ENCODE measurements at regions not wholly inside any gene's neighbourhood (a gene's known extent, or its start where the extent isn't known, plus 50 kb on each side); places are given as distances from the start of the nearest gene placed in this dataset.

- in situ Hi-C loops (cut with HindIII; ENCODE audit: low pct_unique_long_range_greater_than_20kb, low sequenced_read_pairs) = no loop called here
- intact Hi-C loops (cut with micrococcal nuclease; ENCODE audit: unreplicated experiment) = no loop called here
- H3K9me3 ChIP-seq (ENCODE audit: control insufficient read depth, insufficient read depth, low read depth, low read length) = no peaks in the 10 kb centered on the region
- H3K4me3 ChIP-seq (ENCODE audit: low read depth in 2 of 2, low read length in 2 of 2) = no peak overlapping the region
- H3K27ac ChIP-seq (ENCODE audit: low read length) = no peak overlapping the region
- H3K36me3 ChIP-seq (ENCODE audit: control insufficient read depth, insufficient read depth, low read length) = no peaks in the 10 kb centered on the region
- no peak for ATAC-seq
- TF ChIP-seq POLR2AphosphoS5 (IDR thresholded peaks at IDR 0.05; ENCODE audit: low read depth, low read length) (no peak), REST (IDR thresholded peaks at IDR 0.05; ENCODE audit: insufficient read depth in 1 of 2, low read depth in 2 of 2, low read length in 1 of 2) (no peak), TCF7L2 (IDR thresholded peaks at IDR 0.05; ENCODE audit: low read depth, low read length) (no peak), SIN3A (IDR thresholded peaks at IDR 0.05; ENCODE audit: borderline replicate concordance, insufficient read depth, low read depth, low read length) (no peak), CTCF (IDR thresholded peaks at IDR 0.05) (no peak)
- ChIA-PET CTCF (interaction anchor here (0.7 kb wide), 1 partner anchor 64 kb away, joined by 4 read pairs; no protein-coding TSS in a partner anchor), POLR2A (no interaction called here)
- DNase-seq (ENCODE audit: low read depth, low spot score) = no peak
- H3K4me1 ChIP-seq (ENCODE audit: control insufficient read depth, insufficient read depth, low read length) = no peaks in the 10 kb centered on the region
- H3K27me3 ChIP-seq (ENCODE audit: control insufficient read depth, insufficient read depth, low read length) = no peaks in the 10 kb centered on the region
- no TSS peak for BruUV-seq (replicated peaks)
Measured at GRCh38 chr11:29208117-29208516, 808.7 kb downstream of the KCNA4 start.

DNA sequence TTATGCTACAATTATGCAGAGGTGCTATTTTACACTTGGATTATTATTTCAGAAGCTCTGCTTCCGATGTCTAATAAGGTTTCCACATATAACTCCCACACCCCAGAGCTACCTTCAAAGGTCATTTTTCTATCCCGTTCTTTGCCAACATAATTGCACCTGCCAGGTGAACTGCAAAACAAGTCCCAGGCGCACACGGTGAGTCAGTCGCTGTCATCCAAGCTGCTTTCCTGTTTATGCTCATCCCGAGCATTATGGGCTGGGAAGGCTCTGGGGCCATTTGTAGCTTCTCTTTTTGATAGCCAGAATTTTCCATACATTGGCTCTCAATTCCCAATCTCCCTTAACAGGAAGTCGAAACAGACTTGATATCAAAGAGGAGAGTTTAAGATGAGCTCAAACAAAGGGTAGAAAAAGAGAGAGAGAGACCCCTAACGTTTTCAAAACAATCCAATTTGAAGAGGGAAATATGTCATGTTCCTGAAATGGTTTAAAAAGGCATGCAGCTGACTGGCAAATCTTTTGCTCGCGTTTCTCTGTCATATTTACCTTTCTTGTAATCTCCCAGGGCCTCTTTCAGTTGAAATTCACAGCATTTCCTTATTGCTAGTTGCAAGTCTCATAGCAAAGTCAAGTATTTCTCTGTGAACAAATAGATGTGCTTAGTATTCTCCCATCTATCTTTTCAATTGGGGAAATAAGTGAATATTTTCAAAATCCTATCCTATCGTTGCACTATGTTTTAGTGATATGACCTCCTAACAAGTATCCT lies 815.9 kb downstream of the KCNA4 start:
- ChIA-PET POLR2A (no interaction called here), CTCF (no interaction called here)
- TF ChIP-seq POLR2AphosphoS5 (IDR thresholded peaks at IDR 0.05; ENCODE audit: low read depth, low read length) = no peak
- no peak for TF ChIP-seq CTCF (IDR thresholded peaks at IDR 0.05)
- TF ChIP-seq REST (IDR thresholded peaks at IDR 0.05; ENCODE audit: insufficient read depth in 1 of 2, low read depth in 2 of 2, low read length in 1 of 2) = no peak
- TF ChIP-seq SIN3A (IDR thresholded peaks at IDR 0.05; ENCODE audit: borderline replicate concordance, insufficient read depth, low read depth, low read length) = no peak
- no peak for TF ChIP-seq TCF7L2 (IDR thresholded peaks at IDR 0.05; ENCODE audit: low read depth, low read length)
- in situ Hi-C loops (cut with HindIII; ENCODE audit: low pct_unique_long_range_greater_than_20kb, low sequenced_read_pairs) = no loop called here
- Histone ChIP-seq H3K27me3 (ENCODE audit: control insufficient read depth, insufficient read depth, low read length) (no peaks in the 10 kb centered on the region), H3K4me3 (ENCODE audit: low read depth in 2 of 2, low read length in 2 of 2) (no peak overlapping the region), H3K36me3 (ENCODE audit: control insufficient read depth, insufficient read depth, low read length) (no peaks in the 10 kb centered on the region), H3K4me1 (ENCODE audit: control insufficient read depth, insufficient read depth, low read length) (no peaks in the 10 kb centered on the region), H3K27ac (ENCODE audit: low read length) (no peak overlapping the region), H3K9me3 (ENCODE audit: control insufficient read depth, insufficient read depth, low read depth, low read length) (no peaks in the 10 kb centered on the region)
- ATAC-seq (no peak), DNase-seq (ENCODE audit: low read depth, low spot score) (no peak)
- intact Hi-C loops (cut with micrococcal nuclease; ENCODE audit: unreplicated experiment) = no loop called here
- BruUV-seq (replicated peaks) = no TSS peak
